ENCODE measurements at regions not wholly inside any gene's neighbourhood (a gene's known extent, or its start where the extent isn't known, plus 50 kb on each side); places are given as distances from the start of the nearest gene placed in this dataset.

DNA sequence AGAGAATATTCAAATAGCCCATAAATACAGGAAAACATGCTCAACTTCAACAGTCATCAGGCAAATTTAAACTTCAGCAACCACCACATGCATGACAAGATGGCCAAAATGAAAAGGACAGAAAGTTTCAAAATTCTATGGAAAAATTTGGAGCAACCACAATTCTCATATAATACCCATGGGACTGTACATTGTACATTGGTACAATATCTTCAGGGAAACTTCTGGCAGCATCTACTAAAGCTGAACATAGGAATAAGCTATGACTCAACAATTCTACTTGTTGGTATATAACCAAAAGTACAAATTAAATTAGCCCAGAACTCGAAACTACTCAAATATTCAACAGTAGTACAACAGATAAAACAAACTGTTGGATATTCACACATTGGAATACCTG is 847.6 kb downstream of the TBL1XR1 start:
- Mint-ChIP-seq H3K27ac (no peak overlapping the region), H3K36me3 (ENCODE audit: insufficient read depth in 1 of 3, low read depth in 3 of 3) (peaks cover 0 to 5% (median 5%) of the 10 kb centered on the region in 3 experiments; a peak in 4 of 7 replicates), H3K4me1 (peaks cover 2 to 11% of the 10 kb centered on the region in 2 experiments; a peak in 1 of 4 replicates), H3K27me3 (ENCODE audit: low read depth) (no peaks in the 10 kb centered on the region), H3K4me3 (no peak overlapping the region), H3K9me3 (peaks cover 3 to 6% of the 10 kb centered on the region in 2 experiments; a peak in 1 of 5 replicates)
- H3K9me3 ChIP-seq (ENCODE audit: control insufficient read depth, low read depth, low read length), result no peaks in the 10 kb centered on the region
- no peak overlapping the region for H2BK20ac ChIP-seq (ENCODE audit: low read depth, low read length, poor library complexity, severe bottlenecking)
- H3K27me3 ChIP-seq (ENCODE audit: insufficient read depth, low read length), result no peaks in the 10 kb centered on the region
- no peak overlapping the region for H2AK5ac ChIP-seq (ENCODE audit: insufficient read length, low read length)
- no peak for DNase-seq
- H3T11ph ChIP-seq (ENCODE audit: low read length), result no peak overlapping the region
- no peak overlapping the region for H4K5ac ChIP-seq (ENCODE audit: insufficient read length, low read depth, low read length)
- peaks cover 8% of the 10 kb centered on the region for H3K79me1 ChIP-seq (ENCODE audit: insufficient read depth, low read depth, low read length, poor library complexity, severe bottlenecking)
- H3K4me2 ChIP-seq (ENCODE audit: insufficient read depth, insufficient read length, low read length), result no peak overlapping the region
- peaks cover 13% of the 10 kb centered on the region; the same call in 1 of the 2 replicates for H3K79me2 ChIP-seq (ENCODE audit: insufficient read depth, low read length)
- no peak overlapping the region for H2BK12ac ChIP-seq (ENCODE audit: insufficient read length, low read depth, low read length)
- H2BK120ac ChIP-seq (ENCODE audit: low read depth, low read length, poor library complexity, severe bottlenecking), result no peak overlapping the region
- H3K56ac ChIP-seq (ENCODE audit: insufficient read length, low read depth, low read length), result no peak overlapping the region
- no peak overlapping the region for H3K27ac ChIP-seq (ENCODE audit: insufficient read length, low read depth, low read length)
- no peak overlapping the region for H2AFZ ChIP-seq (ENCODE audit: low read length)
- no peak overlapping the region for H3K9ac ChIP-seq (ENCODE audit: extremely low read depth, insufficient read length, low read length)
- no peak overlapping the region for H3K18ac ChIP-seq (ENCODE audit: insufficient read length, low read depth, low read length)
- no peak overlapping the region for H4K91ac ChIP-seq (ENCODE audit: insufficient read length, low read depth, low read length)
- H3K14ac ChIP-seq (ENCODE audit: insufficient read depth, low read length), result no peak overlapping the region
- no CpG with 5 or more reads among the region's 1 CpG for WGBS (ENCODE audit: extremely low coverage, insufficient read length, low lambda C conversion rate)
- no peak overlapping the region for H2BK5ac ChIP-seq (ENCODE audit: insufficient read length, low read length)
- no peak overlapping the region for H3K23ac ChIP-seq (ENCODE audit: insufficient read length, low read depth, low read length)
- no peaks in the 10 kb centered on the region for H4K20me1 ChIP-seq (ENCODE audit: control insufficient read depth, insufficient read depth, insufficient read length)
- H3K4me1 ChIP-seq (ENCODE audit: insufficient read depth, low read length), result peaks cover 2% of the 10 kb centered on the region; the same call in 1 of the 2 replicates
- H4K8ac ChIP-seq (replicated peaks; ENCODE audit: insufficient read length, low read depth, low read length), result no peak overlapping the region
- TF ChIP-seq, protein P1, sequence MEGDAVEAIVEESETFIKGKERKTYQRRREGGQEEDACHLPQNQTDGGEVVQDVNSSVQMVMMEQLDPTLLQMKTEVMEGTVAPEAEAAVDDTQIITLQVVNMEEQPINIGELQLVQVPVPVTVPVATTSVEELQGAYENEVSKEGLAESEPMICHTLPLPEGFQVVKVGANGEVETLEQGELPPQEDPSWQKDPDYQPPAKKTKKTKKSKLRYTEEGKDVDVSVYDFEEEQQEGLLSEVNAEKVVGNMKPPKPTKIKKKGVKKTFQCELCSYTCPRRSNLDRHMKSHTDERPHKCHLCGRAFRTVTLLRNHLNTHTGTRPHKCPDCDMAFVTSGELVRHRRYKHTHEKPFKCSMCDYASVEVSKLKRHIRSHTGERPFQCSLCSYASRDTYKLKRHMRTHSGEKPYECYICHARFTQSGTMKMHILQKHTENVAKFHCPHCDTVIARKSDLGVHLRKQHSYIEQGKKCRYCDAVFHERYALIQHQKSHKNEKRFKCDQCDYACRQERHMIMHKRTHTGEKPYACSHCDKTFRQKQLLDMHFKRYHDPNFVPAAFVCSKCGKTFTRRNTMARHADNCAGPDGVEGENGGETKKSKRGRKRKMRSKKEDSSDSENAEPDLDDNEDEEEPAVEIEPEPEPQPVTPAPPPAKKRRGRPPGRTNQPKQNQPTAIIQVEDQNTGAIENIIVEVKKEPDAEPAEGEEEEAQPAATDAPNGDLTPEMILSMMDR (conservative IDR thresholded peaks at IDR 0.05), result no peak
- no peaks in the 10 kb centered on the region for H3K23me2 ChIP-seq (ENCODE audit: insufficient read length, low read depth, low read length, poor library complexity, severe bottlenecking)
- no peak overlapping the region for H2BK15ac ChIP-seq (ENCODE audit: low read depth, low read length)
- no peak overlapping the region for H3K4ac ChIP-seq (ENCODE audit: low read depth, low read length)

Data from H9 (cell line).